Stimulated activated naive CD8-positive, alpha-beta T cell treated with anti-CD3 and anti-CD28 coated beads, Interleukin-15, Interleukin-2, amounts not matched to agents 100 ng/mL and 50 ng/mL, for 24 hours (primary cell): ENCODE measurements at regions not wholly inside any gene's neighbourhood (a gene's known extent, or its start where the extent isn't known, plus 50 kb on each side); places are given as distances from the start of the nearest gene placed in this dataset.

ENCODE experiments used
- H3K27ac Mint-ChIP-seq: one replicate; pipeline ENCODE4 v1.8.0; 2021; ENCODE audit warnings: mild to moderate bottlenecking, mixed read lengths
- H3K27me3 Mint-ChIP-seq: one replicate; pipeline ENCODE4 v1.8.0; 2021; ENCODE audit warnings: mixed read lengths
- H3K36me3 Mint-ChIP-seq: one replicate; pipeline ENCODE4 v1.8.0; 2021; ENCODE audit warnings: low read depth, mixed read lengths
- H3K4me1 Mint-ChIP-seq: one replicate; pipeline ENCODE4 v1.8.0; 2021; ENCODE audit warnings: low read depth, mixed read lengths
- H3K4me3 Mint-ChIP-seq: one replicate; pipeline ENCODE4 v1.8.0; 2021; ENCODE audit warnings: mild to moderate bottlenecking, mixed read lengths
- H3K9me3 Mint-ChIP-seq: one replicate; pipeline ENCODE4 v1.8.0; 2021; ENCODE audit warnings: mixed read lengths

DNA sequence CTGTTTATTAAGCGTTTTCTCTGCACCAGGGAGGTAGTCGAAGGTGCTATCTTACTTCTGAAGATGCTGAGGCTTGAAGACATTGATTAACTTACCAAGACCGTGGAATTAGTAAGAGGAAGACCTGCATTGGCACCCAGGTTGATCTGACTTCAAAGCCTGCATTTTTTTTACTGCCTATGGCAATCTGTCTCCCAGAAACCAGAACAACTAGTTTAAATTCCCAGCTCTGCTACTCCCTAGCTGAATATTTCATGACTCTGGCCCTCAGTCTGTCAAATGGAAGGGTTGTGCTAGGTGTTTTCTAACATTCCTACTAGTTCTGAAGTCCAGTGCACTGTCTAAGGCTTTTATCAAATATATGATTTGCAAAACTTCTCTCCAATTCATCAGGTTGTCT, 52.0 kb upstream of the GRAMD1B start:
- Mint-ChIP-seq H3K36me3 (no peaks in the 10 kb centered on the region), H3K27ac (no peak overlapping the region), H3K9me3 (no peaks in the 10 kb centered on the region), H3K4me1 (no peaks in the 10 kb centered on the region), H3K4me3 (no peak overlapping the region), H3K27me3 (peaks cover 17% of the 10 kb centered on the region)

- Mint-ChIP-seq H3K4me1 (no peaks in the 10 kb centered on the region), H3K9me3 (no peaks in the 10 kb centered on the region), H3K36me3 (no peaks in the 10 kb centered on the region), H3K4me3 (no peak overlapping the region), H3K27ac (no peak overlapping the region), H3K27me3 (peaks cover 17% of the 10 kb centered on the region)
Measured at GRCh38 chr11:123377355-123377754, 52.7 kb upstream of the GRAMD1B start.

GRCh38 chr11:123375832-123376231, 54.2 kb upstream of the GRAMD1B start:
- Mint-ChIP-seq H3K4me3 (no peak overlapping the region), H3K4me1 (no peaks in the 10 kb centered on the region), H3K27ac (no peak overlapping the region), H3K27me3 (peaks cover 19% of the 10 kb centered on the region), H3K36me3 (no peaks in the 10 kb centered on the region), H3K9me3 (no peaks in the 10 kb centered on the region)

DNA sequence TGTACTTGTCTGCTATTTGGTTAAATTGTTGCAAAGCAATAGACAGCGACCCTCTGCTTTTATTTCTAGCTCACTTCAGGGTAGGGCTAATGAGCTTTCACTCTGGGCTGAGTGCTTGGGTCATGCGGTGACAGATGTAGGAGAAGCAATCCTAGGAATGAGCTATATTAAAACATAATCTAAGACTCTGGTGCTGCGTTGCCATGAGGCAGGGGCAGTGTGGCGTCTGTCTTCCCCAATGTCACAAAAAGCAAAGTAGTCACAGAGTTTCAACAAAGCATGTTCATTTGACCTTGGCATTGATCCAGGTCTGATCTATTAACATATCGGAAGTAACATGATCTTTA, 55.5 kb upstream of the GRAMD1B start:
- Mint-ChIP-seq H3K4me1 (no peaks in the 10 kb centered on the region), H3K4me3 (no peak overlapping the region), H3K27ac (no peak overlapping the region), H3K27me3 (peaks cover 23% of the 10 kb centered on the region), H3K9me3 (no peaks in the 10 kb centered on the region), H3K36me3 (no peaks in the 10 kb centered on the region)

DNA sequence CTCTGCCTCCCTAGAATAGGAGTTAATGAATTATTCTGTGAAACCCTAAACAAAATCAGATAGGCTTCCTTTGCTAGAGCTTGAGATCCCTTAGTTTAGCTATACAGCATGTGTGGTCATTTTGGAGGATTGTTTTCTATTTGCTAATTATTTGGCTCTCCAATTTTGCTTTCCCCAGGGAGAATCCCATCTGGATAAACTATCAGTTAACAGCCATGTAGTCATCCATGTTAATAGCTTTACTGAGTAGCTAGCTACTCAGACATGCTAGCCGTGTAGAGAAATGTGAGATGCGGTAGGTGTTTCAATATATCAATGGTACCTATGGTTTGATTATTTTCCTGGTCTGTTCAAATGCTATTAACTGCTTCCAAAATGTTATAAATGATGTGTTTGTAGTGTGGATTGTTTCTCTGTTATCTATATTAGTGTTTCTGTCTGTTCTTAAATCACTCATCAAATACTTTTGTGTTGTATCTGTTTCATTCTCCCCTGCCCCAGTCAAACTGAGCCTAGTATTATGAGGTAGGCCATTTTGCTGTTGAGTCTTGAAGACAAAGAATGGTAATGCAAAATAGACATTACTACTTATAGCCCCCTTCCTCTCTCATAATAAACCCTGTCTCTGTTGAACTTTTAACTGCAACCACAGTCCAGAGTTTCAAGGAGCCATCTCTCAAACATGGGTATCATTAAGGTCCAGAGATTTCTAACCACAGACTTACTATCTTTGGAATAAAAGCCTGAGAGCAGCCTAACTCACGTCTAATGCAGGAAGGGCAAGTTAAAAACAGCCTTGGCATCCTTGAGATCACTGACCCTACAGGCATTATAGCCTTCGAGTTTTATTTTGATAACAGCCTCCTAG, 56.1 kb upstream of the GRAMD1B start:
- Mint-ChIP-seq H3K4me3 (no peak overlapping the region), H3K36me3 (no peaks in the 10 kb centered on the region), H3K9me3 (no peaks in the 10 kb centered on the region), H3K27ac (no peak overlapping the region), H3K4me1 (no peaks in the 10 kb centered on the region), H3K27me3 (peaks cover 27% of the 10 kb centered on the region)

DNA sequence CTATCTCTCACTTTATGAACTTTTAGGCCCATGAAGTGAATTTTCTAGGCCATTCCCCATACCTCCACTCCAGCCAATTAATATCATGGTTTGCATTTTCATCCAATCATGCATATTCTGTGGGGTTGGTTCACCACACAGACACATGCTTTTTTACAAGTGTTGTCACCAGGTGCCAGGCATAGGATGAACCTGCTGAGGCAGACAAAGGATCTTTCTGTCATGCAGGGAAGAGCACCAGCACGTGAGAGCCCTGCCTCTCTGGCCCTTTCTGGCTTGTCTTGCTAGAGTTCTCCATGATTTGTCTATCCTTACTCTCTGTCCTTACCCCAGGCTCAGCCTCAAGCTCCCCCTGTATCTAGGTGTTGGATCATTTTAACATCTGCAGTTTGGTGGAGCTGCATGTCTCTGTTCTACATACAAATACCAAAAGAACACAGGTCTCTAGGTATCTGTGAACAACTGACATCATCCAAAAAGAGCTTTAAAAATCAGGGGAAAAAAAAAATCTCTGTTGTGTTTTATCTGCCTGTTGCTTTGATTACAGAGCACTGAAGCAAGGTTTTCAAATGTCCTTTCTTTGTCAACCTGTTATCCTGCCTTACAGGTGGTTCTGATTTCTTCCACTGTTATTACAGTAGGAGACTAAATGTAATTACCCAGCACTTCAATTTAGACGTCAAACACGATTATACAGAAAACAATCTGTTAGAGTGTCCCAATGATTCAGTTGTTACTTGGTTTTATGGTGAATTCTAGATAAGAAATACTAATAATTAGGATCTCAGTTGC, 58.4 kb upstream of the GRAMD1B start:
- H3K27ac Mint-ChIP-seq: no peak overlapping the region
- H3K36me3 Mint-ChIP-seq: peaks cover 3% of the 10 kb centered on the region
- H3K27me3 Mint-ChIP-seq: peaks cover 32% of the 10 kb centered on the region
- H3K4me1 Mint-ChIP-seq: no peaks in the 10 kb centered on the region
- H3K9me3 Mint-ChIP-seq: no peaks in the 10 kb centered on the region
- H3K4me3 Mint-ChIP-seq: no peak overlapping the region

GRCh38 chr11:123366924-123367323, 63.1 kb upstream of the GRAMD1B start:
- no peaks in the 10 kb centered on the region for H3K9me3 Mint-ChIP-seq
- peaks cover 50% of the 10 kb centered on the region for H3K27me3 Mint-ChIP-seq
- H3K4me3 Mint-ChIP-seq: no peak overlapping the region
- H3K4me1 Mint-ChIP-seq: peaks cover 30% of the 10 kb centered on the region
- peaks cover 3% of the 10 kb centered on the region for H3K36me3 Mint-ChIP-seq
- H3K27ac Mint-ChIP-seq: no peak overlapping the region

DNA sequence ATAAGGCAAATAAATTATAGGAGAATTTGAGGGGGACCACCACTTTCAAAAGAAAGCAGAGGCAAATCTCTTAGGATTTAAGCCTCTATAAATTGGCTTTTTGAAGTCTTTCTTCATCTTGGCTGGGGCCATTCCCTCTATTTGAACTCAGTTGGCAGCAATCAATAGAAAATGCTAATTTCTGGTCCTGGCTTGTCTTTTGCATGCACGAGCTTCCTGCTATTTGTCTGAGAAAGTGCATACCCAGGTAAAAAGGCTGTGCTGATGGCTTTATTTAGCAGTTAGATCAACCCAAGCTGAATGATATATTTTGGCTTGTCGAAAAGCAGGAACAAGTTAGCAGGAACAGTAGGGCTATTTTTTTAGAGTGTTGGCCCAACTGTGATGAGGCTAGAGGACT, 64.1 kb upstream of the GRAMD1B start:
- Mint-ChIP-seq H3K4me1 (peaks cover 35% of the 10 kb centered on the region), H3K27me3 (peaks cover 60% of the 10 kb centered on the region)

GRCh38 chr11:123364080-123364479, 66.0 kb upstream of the GRAMD1B start:
- peaks cover 3% of the 10 kb centered on the region for H3K36me3 Mint-ChIP-seq
- no peak overlapping the region for H3K4me3 Mint-ChIP-seq
- peaks cover 40% of the 10 kb centered on the region for H3K4me1 Mint-ChIP-seq
- H3K27ac Mint-ChIP-seq: no peak overlapping the region
- H3K9me3 Mint-ChIP-seq: no peaks in the 10 kb centered on the region
- peaks cover 67% of the 10 kb centered on the region for H3K27me3 Mint-ChIP-seq

More for the DNA sequence above, 64.1 kb upstream of the GRAMD1B start:
- Mint-ChIP-seq H3K27ac (no peak overlapping the region), H3K4me3 (no peak overlapping the region), H3K36me3 (peaks cover 3% of the 10 kb centered on the region), H3K9me3 (no peaks in the 10 kb centered on the region)

GRCh38 chr11:123363556-123363955, 66.5 kb upstream of the GRAMD1B start:
- Mint-ChIP-seq H3K9me3 (no peaks in the 10 kb centered on the region), H3K27ac (peak overlapping the region; percentile 34), H3K36me3 (peaks cover 3% of the 10 kb centered on the region), H3K4me3 (peak overlapping the region; percentile 21), H3K27me3 (peaks cover 67% of the 10 kb centered on the region), H3K4me1 (peaks cover 40% of the 10 kb centered on the region)

DNA sequence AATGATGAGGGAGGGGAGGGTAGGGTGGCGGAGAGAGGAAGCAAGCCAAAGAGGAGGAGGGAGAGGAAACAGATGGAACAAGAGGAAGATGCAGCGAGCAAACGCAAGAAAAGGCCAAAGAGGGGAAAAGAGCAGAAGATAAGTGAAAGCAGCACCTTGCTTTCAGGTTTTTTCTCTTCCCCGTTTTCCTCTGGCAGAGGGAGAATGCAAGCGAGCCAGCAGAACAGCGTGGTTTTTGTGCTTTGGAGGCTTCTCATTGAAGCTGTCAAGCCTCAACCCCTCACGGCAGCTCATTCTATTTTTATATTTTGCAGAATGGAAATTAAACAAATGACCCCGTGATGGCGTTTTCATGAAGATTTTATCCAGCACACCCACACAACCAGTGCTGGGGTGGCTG, 67.1 kb upstream of the GRAMD1B start:
- Mint-ChIP-seq H3K36me3 (peaks cover 3% of the 10 kb centered on the region), H3K27ac (peak overlapping the region; percentile 54), H3K9me3 (no peaks in the 10 kb centered on the region), H3K4me1 (peaks cover 44% of the 10 kb centered on the region), H3K27me3 (peaks cover 70% of the 10 kb centered on the region), H3K4me3 (peak overlapping the region; percentile 31)

GRCh38 chr11:123362186-123362585, 67.9 kb upstream of the GRAMD1B start:
- H3K27me3 Mint-ChIP-seq: peaks cover 67% of the 10 kb centered on the region
- no peak overlapping the region for H3K27ac Mint-ChIP-seq
- H3K4me3 Mint-ChIP-seq: no peak overlapping the region
- no peaks in the 10 kb centered on the region for H3K9me3 Mint-ChIP-seq
- peaks cover 51% of the 10 kb centered on the region for H3K4me1 Mint-ChIP-seq
- H3K36me3 Mint-ChIP-seq: peaks cover 2% of the 10 kb centered on the region

DNA sequence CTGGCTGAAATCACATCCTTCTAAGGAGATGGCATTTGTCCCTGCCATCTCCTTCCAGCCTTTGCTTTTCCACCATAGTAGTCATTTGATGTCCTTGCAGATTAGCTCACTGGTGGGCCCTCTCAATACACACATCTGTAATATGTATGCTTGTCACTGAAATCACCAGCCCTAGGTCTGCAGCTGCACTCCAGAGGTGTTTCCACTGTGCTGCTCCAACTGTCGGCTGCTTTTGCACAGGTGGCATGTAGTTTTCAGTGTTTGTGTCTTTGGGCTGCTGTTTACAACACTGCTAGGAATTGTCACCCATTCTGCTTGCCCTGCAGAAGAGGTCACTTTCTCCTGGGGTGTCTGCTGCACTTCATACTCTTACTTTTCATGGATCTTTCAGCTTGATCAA, 69.0 kb upstream of the GRAMD1B start:
- Mint-ChIP-seq H3K4me1 (peaks cover 62% of the 10 kb centered on the region), H3K36me3 (no peaks in the 10 kb centered on the region), H3K9me3 (no peaks in the 10 kb centered on the region), H3K27me3 (peaks cover 63% of the 10 kb centered on the region), H3K4me3 (no peak overlapping the region), H3K27ac (no peak overlapping the region)

DNA sequence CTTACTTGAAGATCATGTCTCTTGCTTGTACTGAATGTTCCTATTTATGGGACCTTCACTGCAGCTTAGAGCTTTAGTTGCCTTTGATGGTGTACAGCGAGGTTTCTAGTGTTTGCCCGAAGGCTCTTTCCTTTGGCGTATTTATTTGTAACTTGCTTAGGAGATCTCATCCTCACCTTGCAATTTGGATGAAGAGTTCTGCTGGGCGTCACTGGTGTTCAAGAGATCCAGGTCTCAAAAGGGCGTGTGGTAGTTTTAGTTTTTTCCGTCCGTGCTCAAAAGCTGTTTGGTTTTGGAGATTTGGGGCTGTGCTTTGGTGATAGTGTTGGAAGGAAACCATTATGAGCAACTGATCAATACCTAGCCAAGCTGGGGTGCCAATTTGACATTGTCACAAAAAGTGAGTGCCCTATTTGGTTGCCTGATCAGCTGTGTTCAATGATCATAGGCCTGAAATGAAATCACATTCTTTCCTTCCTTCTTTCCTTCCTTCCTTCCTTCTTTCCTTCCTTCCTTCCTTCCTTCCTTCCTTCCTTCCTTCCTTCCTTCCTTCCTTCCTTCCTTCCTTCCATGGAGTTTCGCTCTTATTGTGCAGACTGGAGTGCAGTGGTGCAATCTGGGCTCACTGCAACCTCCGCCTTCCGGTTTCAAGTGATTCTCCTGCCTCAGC, 69.7 kb upstream of the GRAMD1B start:
- Mint-ChIP-seq H3K27ac (no peak overlapping the region), H3K36me3 (no peaks in the 10 kb centered on the region), H3K27me3 (peaks cover 67% of the 10 kb centered on the region), H3K4me3 (peak overlapping the region; percentile 34), H3K9me3 (no peaks in the 10 kb centered on the region), H3K4me1 (peaks cover 66% of the 10 kb centered on the region)
